HUES64 (cell line): ENCODE measurements at regions not wholly inside any gene's neighbourhood (a gene's known extent, or its start where the extent isn't known, plus 50 kb on each side); places are given as distances from the start of the nearest gene placed in this dataset.

ENCODE experiments used
- H3K27ac ChIP-seq: 2 replicates; pipeline ENCODE4 v1.7.0; 2013; ENCODE audit warnings: low read depth, low read length, inconsistent platforms
- H3K27me3 ChIP-seq: 2 replicates; pipeline ENCODE4 v1.6.1; 2013; ENCODE audit warnings: mild to moderate bottlenecking, low read length; ENCODE audit not compliant: insufficient read depth
- H3K36me3 ChIP-seq: 2 replicates; pipeline ENCODE4 v1.6.1; 2013; ENCODE audit warnings: mild to moderate bottlenecking, low read length; ENCODE audit not compliant: insufficient read depth
- H3K4me1 ChIP-seq: 2 replicates; pipeline ENCODE4 v1.6.1; 2013; ENCODE audit warnings: mild to moderate bottlenecking, low read length, moderate library complexity; ENCODE audit not compliant: insufficient read depth
- H3K4me3 ChIP-seq: 2 replicates; pipeline ENCODE4 v1.5.1; 2013; ENCODE audit warnings: mild to moderate bottlenecking, low read length, moderate library complexity
- H3K9ac ChIP-seq: 2 replicates; pipeline ENCODE4 v1.6.1; 2013; ENCODE audit warnings: mild to moderate bottlenecking, low read depth, low read length
- H3K9me3 ChIP-seq: 2 replicates; pipeline ENCODE4 v1.6.1; 2013; ENCODE audit warnings: low read depth, low read length; ENCODE audit not compliant: insufficient read depth
- WGBS: fragments of 150-250, 120-280 bp; methylation state at CpG from one replicate; pipeline ENCODE4 v1.1.7; 2013; ENCODE audit warnings: missing lambda C conversion rate; 5-methylcytosine and 5-hydroxymethylcytosine counted together

DNA sequence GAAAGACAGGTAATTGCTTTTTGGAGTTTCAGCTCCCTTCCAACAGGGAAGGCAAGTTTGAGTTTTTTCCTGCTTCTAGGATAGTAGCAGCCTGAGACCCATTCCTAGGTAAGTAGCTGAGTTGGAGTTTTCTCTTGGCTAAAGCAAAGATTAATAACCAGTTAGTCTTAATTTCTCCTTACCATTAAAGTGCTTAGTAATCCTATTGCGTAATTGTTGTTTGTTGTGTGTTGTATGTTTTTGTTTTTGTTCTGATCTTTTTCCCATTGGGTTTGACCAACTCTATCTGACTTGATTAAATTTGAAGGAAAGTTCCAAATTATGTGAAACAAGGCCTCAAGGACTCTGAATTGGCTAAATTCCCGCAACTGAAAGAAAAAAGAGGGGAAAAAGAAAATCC is 83.5 kb downstream of the TBX22 start:
- Histone ChIP-seq H3K27me3 (no peaks in the 10 kb centered on the region), H3K9me3 (peaks cover 6% of the 10 kb centered on the region; the same call in 1 of the 2 replicates), H3K4me3 (no peak overlapping the region), H3K4me1 (no peaks in the 10 kb centered on the region), H3K36me3 (no peaks in the 10 kb centered on the region), H3K9ac (no peak overlapping the region), H3K27ac (no peak overlapping the region)
- WGBS, result 92% methylated on average over 2 of the region's 2 CpGs

- no peak overlapping the region for H3K27ac ChIP-seq
- WGBS, result no CpG with 5 or more reads among the region's 1 CpG
- H3K4me3 ChIP-seq, result no peak overlapping the region
- H3K9me3 ChIP-seq, result no peaks in the 10 kb centered on the region
- no peak overlapping the region for H3K9ac ChIP-seq
- no peaks in the 10 kb centered on the region for H3K27me3 ChIP-seq
- no peaks in the 10 kb centered on the region for H3K4me1 ChIP-seq
- H3K36me3 ChIP-seq, result no peaks in the 10 kb centered on the region
Measured at GRCh38 chrX:80120335-80120734, 105.8 kb downstream of the TBX22 start.

DNA sequence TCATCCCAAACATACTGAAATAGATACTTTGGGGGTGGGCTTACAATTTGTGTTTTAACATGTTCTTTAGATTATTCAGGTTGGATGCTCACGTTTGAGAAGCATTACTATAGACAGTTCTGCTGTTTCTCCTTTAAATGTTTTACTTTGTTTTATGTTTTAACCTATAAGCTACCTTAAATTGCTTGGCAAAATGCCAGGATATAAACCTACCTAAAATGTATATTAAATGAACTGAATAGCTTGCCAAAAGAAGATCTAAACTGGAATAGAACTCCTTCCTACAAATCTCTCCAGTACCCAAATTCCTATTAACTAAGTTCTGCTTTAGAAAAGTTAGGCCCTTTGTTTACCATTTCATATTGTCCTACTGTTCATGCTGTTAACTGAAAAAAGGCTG is 124.4 kb downstream of the TBX22 start:
- no CpG with 5 or more reads among the region's 1 CpG for WGBS
- Histone ChIP-seq H3K9ac (no peak overlapping the region), H3K27me3 (no peaks in the 10 kb centered on the region), H3K4me3 (no peak overlapping the region), H3K36me3 (no peaks in the 10 kb centered on the region), H3K27ac (no peak overlapping the region), H3K4me1 (no peaks in the 10 kb centered on the region), H3K9me3 (no peaks in the 10 kb centered on the region)

GRCh38 chrX:80139564-80139963 is 125.0 kb downstream of the TBX22 start:
- no peak overlapping the region for H3K27ac ChIP-seq
- no peak overlapping the region for H3K4me3 ChIP-seq
- H3K9me3 ChIP-seq, result no peaks in the 10 kb centered on the region
- H3K27me3 ChIP-seq, result no peaks in the 10 kb centered on the region
- WGBS, result 35% methylated on average over 6 of the region's 6 CpGs
- H3K36me3 ChIP-seq, result no peaks in the 10 kb centered on the region
- no peak overlapping the region for H3K9ac ChIP-seq
- no peaks in the 10 kb centered on the region for H3K4me1 ChIP-seq

- Histone ChIP-seq H3K4me3 (no peak overlapping the region), H3K27me3 (no peaks in the 10 kb centered on the region), H3K4me1 (no peaks in the 10 kb centered on the region), H3K27ac (no peak overlapping the region), H3K9me3 (0 out of 2 replicates have a peak, but pooled peaks cover 5% of the 10 kb centered on the region), H3K36me3 (no peaks in the 10 kb centered on the region), H3K9ac (no peak overlapping the region)
- WGBS, result 92% methylated on average over 3 of the region's 3 CpGs
Measured at GRCh38 chrX:80170581-80170980, 156.0 kb downstream of the TBX22 start.

GRCh38 chrX:80173261-80173660 is 158.7 kb downstream of the TBX22 start:
- no peaks in the 10 kb centered on the region for H3K36me3 ChIP-seq
- 0 out of 2 replicates have a peak, but pooled peaks cover 5% of the 10 kb centered on the region for H3K9me3 ChIP-seq
- H3K27me3 ChIP-seq, result no peaks in the 10 kb centered on the region
- H3K4me1 ChIP-seq, result no peaks in the 10 kb centered on the region
- H3K9ac ChIP-seq, result no peak overlapping the region
- 95% methylated on average over 9 of the region's 9 CpGs for WGBS
- no peak overlapping the region for H3K27ac ChIP-seq
- H3K4me3 ChIP-seq, result no peak overlapping the region

DNA sequence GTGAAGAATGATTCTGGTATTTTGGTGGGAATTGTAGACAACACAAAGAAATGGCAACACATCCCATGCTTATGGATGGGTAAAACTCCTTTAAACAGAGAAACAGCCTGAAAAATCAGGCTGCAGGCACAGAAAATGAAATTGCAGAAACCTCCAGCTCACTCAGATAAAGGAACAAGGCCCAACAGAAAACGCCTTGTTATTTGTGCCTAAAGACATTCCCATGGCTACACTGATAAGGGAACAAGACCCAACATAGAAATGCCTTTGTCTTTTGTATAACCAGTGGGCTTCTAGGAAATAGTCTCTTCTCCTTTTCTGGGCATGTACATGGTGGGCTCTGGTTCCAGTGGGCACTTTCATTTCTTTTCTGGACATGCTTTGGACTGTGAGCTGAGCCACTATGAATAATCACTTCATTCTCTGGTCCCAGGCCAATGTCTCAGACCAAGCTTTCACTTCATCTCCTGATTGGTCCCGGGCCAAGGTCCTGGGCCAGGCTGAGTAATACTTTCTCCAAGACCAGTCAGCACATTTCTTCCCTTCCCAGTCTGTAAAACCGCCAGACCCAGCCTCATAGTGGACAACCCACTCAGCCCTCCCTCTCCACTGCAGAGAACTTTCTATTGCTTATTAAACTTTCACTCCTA is 160.5 kb downstream of the TBX22 start:
- Histone ChIP-seq H3K4me1 (no peaks in the 10 kb centered on the region), H3K4me3 (no peak overlapping the region), H3K9ac (no peak overlapping the region), H3K27ac (no peak overlapping the region), H3K27me3 (no peaks in the 10 kb centered on the region), H3K36me3 (no peaks in the 10 kb centered on the region), H3K9me3 (0 out of 2 replicates have a peak, but pooled peaks cover 5% of the 10 kb centered on the region)
- 89% methylated on average over 3 of the region's 3 CpGs for WGBS

DNA sequence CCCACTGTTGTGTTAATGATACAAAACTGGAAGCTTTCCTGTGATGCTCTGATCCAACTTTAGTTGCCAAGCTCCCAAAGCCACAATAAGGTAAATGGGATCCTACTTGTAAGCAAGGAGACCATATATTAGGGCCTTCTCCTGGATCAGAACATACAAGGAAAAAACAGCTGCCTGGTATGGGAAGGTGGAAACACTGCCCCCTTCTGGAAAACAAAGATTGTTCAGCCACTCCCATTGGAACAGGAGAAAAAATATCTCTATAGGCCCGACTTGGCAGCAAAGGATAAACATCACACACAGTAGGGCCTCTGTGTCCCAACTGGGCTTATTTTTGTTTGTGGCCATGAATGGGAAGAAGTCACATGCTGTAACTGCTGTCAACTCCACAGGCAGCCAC is 166.5 kb downstream of the TBX22 start:
- no peak overlapping the region for H3K9ac ChIP-seq
- no peak overlapping the region for H3K4me3 ChIP-seq
- no peaks in the 10 kb centered on the region for H3K36me3 ChIP-seq
- H3K9me3 ChIP-seq, result no peaks in the 10 kb centered on the region
- H3K27ac ChIP-seq, result no peak overlapping the region
- H3K27me3 ChIP-seq, result no peaks in the 10 kb centered on the region
- no CpG with 5 or more reads among the region's 1 CpG for WGBS
- H3K4me1 ChIP-seq, result no peaks in the 10 kb centered on the region

- H3K9me3 ChIP-seq, result no peaks in the 10 kb centered on the region
- H3K27ac ChIP-seq, result no peak overlapping the region
- H3K4me1 ChIP-seq, result no peaks in the 10 kb centered on the region
- H3K27me3 ChIP-seq, result no peaks in the 10 kb centered on the region
- no peak overlapping the region for H3K4me3 ChIP-seq
- no peak overlapping the region for H3K9ac ChIP-seq
- H3K36me3 ChIP-seq, result no peaks in the 10 kb centered on the region
- WGBS, result 100% methylated on average over 2 of the region's 2 CpGs
Measured at GRCh38 chrX:80184854-80185253, 170.3 kb downstream of the TBX22 start.

DNA sequence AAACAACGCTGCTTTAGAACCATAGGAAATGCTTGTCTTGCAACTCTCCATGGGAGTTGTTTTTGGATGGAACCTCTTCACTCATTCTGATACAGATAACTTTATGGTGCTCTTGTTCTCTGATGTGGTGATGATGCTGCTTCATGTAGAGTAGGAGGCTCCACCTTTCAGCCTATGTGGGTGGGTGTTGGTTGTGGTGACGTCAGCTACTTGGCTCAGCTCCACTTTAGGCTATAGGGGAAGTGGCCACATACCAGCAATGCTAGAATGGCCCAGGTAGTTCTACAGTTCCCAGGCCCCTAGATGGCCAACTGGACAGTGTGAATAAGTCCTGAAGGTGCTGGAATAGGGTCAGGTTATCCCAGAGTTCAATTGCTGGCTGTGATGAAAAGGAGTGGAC is 192.1 kb downstream of the TBX22 start:
- Histone ChIP-seq H3K9ac (no peak overlapping the region), H3K36me3 (no peaks in the 10 kb centered on the region), H3K27me3 (no peaks in the 10 kb centered on the region), H3K27ac (no peak overlapping the region), H3K9me3 (no peaks in the 10 kb centered on the region), H3K4me1 (no peaks in the 10 kb centered on the region), H3K4me3 (no peak overlapping the region)
- 95% methylated on average over 2 of the region's 2 CpGs for WGBS

- 91% methylated on average over 6 of the region's 6 CpGs for WGBS
- no peaks in the 10 kb centered on the region for H3K4me1 ChIP-seq
- H3K36me3 ChIP-seq, result no peaks in the 10 kb centered on the region
- no peak overlapping the region for H3K4me3 ChIP-seq
- no peak overlapping the region for H3K9ac ChIP-seq
- H3K27me3 ChIP-seq, result no peaks in the 10 kb centered on the region
- no peak overlapping the region for H3K27ac ChIP-seq
- H3K9me3 ChIP-seq, result no peaks in the 10 kb centered on the region
Measured at GRCh38 chrX:80207327-80207726, 192.8 kb downstream of the TBX22 start.

- Histone ChIP-seq H3K36me3 (no peaks in the 10 kb centered on the region), H3K27ac (no peak overlapping the region), H3K9ac (no peak overlapping the region), H3K4me3 (no peak overlapping the region), H3K4me1 (no peaks in the 10 kb centered on the region), H3K27me3 (no peaks in the 10 kb centered on the region), H3K9me3 (no peaks in the 10 kb centered on the region)
- WGBS, result 95% methylated on average over 2 of the region's 2 CpGs
Measured at GRCh38 chrX:80216086-80216485, 201.5 kb downstream of the TBX22 start.
